Stimulated activated CD8-positive, alpha-beta memory T cell treated with anti-CD3 and anti-CD28 coated beads, Interleukin-15, amount 100 ng/mL, for 48 hours (primary cell): ENCODE measurements at regions not wholly inside any gene's neighbourhood (a gene's known extent, or its start where the extent isn't known, plus 50 kb on each side); places are given as distances from the start of the nearest gene placed in this dataset.
"Not testable (repeated sequence)": the region's sequence is repeated elsewhere in the genome, so short reads cannot be mapped to it uniquely, and the experiment has no call there.

ENCODE experiments used
- DNase-seq, 2 donors: peaks; one replicate each; pipeline ENCODE4 v3.0.0-alpha.2; 2020; ENCODE audit warnings: low read depth in 2 of 2

- not testable (repeated sequence) for DNase-seq
These were observed 178.2 kb upstream of the ZNG1F start for GRCh38 chr9:41367301-41367700.

DNA sequence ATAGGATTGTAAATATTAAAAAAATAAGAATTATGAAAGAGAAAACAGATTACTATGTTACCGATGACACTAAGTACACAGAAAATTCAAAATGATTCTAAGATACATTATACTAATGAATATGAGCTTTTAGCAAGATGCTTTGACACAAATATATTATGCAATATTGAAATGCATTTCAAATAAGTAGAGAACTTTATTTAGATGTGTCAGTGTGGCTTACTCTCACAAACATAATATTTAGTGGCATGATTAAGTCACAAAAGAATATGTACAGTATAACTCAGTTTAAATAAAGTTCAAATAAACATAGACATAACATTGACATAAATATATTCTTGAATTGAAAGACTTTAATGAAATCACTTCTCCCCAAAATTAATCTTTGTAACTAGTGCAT, 172.7 kb upstream of the ZNG1F start:
- DNase-seq = not testable (repeated sequence)

GRCh38 chr9:41359116-41359515, 170.0 kb upstream of the ZNG1F start:
- DNase-seq = not testable (repeated sequence)

DNA sequence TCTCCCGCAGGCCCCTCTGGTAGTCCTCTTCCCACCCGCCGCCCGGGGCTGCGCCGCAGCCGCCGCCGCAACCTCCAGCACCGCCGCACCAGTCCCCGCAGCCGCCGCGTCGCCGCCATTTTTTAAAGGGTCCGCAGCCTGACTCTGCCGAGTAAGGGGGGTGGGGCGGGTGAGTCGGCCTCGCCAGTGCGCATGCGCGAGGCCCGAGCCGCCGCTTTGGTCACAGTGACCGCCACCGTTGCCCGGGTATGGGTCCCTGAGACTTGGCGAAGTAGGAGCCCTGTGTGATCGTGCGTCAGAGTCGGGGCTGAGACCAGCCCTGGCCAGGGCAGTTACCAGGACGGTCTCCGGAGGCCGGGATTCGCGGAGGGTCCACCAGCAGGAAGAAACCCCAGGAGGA, 169.6 kb upstream of the ZNG1F start:
- peak; percentile 75 to 80 for DNase-seq

DNA sequence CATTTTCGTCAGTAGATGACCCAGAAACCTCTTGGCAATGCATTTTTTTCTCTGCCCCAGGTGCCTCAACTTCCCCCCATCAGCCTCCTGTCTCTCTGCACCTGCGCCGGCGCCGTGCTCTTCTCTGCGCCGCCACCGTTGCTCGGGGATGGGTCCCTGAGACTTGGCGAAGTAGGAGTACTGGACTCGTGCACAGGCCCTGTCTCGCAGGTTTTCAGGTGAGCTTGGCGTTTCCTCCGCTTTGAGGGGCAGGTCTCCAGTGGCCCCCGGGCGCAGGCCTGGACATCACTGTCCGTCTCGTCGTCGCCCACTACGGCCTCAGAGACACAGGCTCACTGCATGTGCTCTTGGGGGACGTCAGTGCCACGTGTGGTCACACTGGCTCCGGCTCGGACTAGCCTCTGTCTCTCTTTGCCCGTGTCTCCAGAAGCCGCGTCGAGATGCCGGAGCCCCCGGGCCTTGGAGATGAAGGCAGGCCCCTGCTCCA, 168.8 kb upstream of the ZNG1F start:
- DNase-seq = not testable (repeated sequence)

GRCh38 chr9:41357350-41357748, 168.2 kb upstream of the ZNG1F start:
- DNase-seq = not testable (repeated sequence)

- peak; percentile 79 to 86 for DNase-seq
These were observed 167.7 kb upstream of the ZNG1F start for GRCh38 chr9:41356588-41357349.

DNA sequence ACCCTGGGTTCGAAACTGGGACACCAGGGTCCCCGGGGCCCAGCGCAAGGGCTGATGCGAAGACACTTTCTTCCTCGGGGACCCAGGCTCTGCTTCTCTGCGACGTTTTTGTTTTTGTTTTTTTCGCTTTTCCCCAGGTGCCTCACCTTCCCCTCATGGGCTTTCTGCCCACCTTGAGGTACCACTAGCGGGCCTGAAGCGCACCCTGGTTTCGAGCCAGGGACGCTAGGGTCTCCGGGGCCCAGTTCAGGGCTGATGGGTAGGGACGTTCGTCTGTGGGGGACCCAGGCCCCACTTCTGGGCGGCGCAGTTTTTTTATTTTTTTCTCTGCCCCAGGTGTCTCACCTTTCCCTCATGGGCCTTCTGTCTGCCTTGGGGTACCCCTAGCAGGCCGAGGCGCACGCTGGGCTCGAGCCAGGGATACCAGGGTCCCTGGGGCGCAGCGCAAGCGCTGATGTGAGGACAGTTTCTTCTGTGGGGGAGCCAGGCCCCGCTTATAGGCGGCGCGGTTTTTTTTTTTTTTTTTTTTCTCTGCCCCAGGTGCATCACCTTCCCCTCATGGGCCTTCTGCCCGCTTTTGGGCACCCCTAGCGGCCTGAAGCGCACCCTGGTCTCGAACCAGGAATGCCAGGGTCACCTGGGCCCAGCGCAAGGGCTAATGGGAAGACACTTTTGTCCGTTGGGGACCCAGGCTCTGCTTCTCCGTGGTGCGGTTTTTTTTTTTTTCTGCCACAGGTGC, 166.8 kb upstream of the ZNG1F start:
- DNase-seq = not testable (repeated sequence)

DNA sequence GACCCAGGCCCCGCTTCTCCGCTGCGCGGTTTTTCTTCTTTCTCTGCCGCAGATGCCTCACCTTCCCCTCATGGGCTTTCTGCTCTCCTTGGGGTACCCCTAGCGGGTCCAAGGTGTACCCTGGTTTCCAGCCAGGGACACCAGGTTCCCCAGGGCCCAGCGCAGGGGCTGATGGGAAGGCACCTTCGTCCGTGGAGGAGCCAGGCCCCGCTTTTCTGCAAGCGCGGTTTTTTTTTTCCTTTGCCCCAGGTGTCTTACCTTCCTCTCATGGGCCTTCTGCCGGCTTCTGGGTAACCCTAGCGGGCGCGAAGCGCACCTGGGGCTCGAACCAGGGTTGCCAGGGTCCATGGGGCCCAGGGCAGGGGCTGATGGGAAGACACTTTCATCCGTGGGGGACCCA, 165.9 kb upstream of the ZNG1F start:
- not testable (repeated sequence) for DNase-seq

GRCh38 chr9:41354060-41354934, 165.2 kb upstream of the ZNG1F start:
- not testable (repeated sequence) for DNase-seq

GRCh38 chr9:41353026-41353425, 163.9 kb upstream of the ZNG1F start:
- DNase-seq = not testable (repeated sequence)

DNA sequence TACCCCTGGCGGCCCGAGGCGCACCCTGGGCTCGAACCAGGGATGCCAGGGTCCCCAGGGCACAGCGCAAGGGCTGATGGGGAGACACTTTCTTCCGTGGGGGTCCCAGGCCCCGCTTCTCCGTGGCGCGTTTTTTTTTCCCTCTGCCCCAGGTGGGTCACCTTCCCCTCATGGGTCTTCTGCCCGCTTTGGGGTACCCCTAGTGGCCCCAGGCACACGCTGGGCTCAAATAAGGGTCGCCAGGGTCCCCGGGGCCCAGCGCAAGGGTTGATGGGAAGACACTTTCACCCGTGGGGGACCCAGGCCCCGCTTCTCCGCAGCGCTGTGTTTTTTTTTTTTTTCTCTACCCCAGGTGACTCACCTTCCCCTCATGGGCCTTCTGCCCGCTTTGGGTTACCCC, 163.3 kb upstream of the ZNG1F start:
- DNase-seq = not testable (repeated sequence)

DNA sequence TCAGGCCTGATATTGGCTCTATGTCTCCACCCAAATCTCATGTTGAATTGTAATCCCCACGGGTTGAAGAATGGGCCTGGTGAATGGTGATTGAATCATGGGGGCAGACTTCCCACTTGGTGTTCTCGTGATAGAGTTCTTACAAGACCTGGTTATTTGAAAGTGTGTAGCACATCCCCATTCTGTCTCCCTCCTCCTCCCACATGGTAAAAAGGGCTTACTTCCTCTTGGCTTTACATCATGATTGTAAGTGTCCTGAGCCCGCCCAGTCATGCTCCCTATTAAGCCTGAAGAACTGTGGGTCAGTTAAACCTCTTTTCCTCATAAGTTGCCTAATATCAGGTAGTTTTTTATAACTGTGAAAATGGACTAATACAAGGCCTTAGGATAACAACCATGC, 158.8 kb upstream of the ZNG1F start:
- DNase-seq = not testable (repeated sequence)

GRCh38 chr9:41332562-41332961, 143.4 kb upstream of the ZNG1F start:
- DNase-seq = not testable (repeated sequence)

DNA sequence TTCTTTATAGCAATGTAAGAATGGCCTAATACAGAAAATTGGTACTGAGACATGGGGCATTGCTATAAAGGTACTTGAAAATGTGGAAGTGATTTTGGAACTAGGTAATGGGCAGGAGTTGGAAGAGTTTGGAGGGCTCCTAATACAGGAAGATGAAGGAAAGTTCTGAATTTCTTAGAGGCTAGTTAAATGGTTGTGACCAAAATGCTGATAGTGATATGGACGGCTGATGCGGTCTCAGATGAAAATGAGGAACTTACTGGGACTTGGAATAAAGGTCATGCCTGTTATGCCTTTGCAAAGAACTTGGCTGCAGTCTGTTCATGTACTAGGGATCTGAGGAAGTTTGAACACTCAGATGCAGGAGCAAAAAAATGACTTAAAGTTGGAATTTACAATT, 132.2 kb upstream of the ZNG1F start:
- DNase-seq = not testable (repeated sequence)

DNA sequence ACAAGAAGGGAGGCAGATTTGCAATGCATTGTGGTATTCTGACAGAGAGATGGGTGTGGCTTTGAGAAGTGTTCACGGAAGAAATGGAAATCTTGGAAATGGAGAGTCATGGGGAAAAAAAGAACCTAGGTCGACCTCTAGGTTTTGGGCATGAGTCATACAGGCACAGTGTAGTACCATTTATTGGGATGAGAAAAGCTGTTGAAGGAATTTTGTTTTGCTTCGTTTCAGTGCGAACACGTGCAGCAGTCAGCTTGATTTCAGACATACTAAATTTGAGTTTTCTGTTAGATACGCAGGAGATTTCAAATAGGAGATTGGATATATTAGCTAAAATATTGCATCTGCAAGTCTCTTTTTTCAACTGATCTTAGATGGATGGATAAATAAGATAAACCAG, 119.8 kb upstream of the ZNG1F start:
- not testable (repeated sequence) for DNase-seq

GRCh38 chr9:41285744-41286143, 96.6 kb upstream of the ZNG1F start:
- not testable (repeated sequence) for DNase-seq

DNA sequence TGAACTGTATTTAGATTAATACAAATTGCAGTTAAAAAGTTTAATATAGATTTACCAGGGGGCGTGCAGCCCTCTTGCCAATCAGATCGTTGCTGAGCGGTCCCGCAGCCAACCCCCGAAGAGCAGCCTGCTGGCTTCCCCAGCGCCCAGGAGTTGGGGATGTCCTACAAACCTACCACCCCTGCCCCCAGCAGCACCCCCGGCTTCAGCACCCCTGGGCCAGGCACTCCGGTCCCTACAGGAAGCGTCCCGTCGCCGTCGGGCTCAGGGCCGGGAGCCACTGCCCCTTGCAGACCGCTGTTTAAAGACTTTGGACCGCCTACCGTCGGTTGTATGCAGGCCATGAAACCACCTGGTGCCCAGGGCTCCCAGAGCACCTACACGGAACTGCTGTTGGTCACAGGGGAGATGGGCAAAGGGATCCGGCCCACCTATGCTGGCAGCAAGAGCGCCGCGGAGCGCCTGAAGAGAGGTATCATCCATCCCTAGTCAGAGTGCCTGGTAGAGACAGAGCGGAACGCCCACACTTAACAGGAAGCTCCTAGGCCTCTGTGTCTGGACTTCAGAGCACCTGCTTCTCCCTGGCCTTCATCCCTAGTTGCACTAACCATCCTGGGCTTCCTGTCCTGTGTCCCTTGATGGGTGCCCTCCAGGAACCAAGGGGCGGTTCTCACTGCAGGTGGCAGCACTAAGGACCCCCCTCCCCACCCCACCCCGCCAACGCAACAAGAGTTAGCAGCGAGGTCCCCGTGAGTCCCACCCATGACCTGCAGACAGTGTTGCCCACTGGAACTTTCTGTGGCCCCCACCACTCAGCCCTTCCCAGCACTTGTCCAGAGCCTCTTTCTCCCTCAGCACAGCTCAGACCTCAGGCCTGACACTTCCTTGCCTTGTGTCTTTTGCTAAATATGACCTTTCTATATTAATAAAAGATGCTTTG, 91.5 kb upstream of the ZNG1F start:
- DNase-seq = not testable (repeated sequence)

GRCh38 chr9:41279437-41279836, 90.3 kb upstream of the ZNG1F start:
- DNase-seq = not testable (repeated sequence)

DNA sequence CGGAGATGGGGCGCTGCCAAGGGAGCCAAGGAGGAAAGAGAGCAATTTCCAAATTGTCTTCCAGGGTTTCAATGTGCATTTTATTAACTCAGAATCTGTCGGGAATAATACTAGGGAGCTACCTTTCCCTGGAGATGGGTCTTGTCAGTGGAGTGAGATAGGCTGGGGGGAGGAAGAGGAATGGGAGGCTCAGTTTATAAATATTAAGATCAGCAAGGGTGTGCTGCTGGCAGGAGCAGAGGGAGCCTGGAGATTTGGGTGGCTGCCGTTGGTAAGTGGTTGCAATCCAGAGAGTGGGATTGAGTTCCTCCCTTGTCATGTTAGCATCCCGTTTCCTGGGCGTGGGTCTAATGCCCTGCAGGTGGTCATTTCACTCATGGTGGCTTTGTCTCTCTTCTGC, 89.9 kb upstream of the ZNG1F start:
- not testable (repeated sequence) for DNase-seq
